GM21737 (cell line): ENCODE measurements at regions not wholly inside any gene's neighbourhood (a gene's known extent, or its start where the extent isn't known, plus 50 kb on each side); places are given as distances from the start of the nearest gene placed in this dataset.

Experiments
- ATAC-seq: cut with Tn5 transposase; IDR thresholded peaks from one replicate; pipeline ENCODE4 v1.9.1; 2021; ENCODE audit warnings: mild to moderate bottlenecking, moderate library complexity; ENCODE audit not compliant: unreplicated experiment

DNA sequence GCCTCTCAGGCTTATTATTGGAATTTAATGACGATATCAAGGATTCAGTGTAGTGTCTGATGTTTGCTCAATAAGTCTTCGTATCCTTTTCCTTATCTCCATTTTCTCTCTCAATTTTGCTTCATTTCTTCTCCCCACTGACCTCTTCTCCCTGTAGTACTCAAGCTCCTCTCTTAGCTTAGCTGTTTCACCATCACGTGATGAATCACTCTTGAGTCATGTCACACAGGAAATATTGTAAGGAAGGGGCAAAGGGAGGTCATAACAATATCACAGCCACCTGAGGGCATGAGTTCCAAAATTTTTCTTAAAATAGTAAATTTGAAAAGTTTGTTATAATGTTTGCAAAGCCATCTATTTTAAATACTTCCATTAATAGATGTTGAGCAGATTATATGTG is 392.2 kb upstream of the MARCKS start:
- ATAC-seq, result no peak

DNA sequence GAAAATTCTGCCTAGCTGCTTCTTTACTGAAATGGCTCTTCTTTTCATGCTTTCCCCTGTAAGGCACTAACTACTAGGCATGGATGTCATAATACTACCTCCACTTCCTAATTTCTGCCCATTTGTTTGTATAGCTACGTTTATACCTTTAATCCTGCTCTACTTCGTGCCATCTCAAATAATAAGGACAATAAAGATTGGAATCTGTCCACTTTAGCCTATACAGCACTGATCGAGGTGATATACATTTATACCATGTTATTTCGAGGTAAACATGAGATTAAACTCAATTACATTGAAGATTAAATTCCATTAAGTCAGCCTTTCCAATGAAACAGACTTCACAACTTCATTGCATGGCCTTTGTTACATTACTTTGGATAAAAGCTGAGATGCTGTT is 390.6 kb upstream of the MARCKS start:
- ATAC-seq, result no peak

DNA sequence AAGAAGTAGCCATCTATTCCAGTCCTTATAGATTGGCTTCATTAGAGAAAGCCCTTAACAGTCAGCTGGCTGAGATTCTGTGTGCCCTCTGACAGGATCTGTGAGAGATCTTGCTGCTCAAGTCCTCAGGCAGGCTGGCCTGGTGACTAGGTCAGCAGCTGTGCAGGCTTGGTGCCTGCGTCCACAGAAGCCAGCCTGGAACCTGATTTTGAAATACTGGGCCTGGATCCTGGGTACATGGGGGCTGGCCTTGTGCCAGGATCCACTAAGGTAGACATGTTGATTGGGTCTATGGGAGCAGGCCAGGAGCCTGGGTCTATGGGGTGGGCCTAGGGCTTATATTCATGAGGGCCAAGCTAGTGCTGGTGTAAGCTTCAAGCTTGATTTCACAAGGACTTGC is 381.8 kb upstream of the MARCKS start:
- ATAC-seq, result no peak

DNA sequence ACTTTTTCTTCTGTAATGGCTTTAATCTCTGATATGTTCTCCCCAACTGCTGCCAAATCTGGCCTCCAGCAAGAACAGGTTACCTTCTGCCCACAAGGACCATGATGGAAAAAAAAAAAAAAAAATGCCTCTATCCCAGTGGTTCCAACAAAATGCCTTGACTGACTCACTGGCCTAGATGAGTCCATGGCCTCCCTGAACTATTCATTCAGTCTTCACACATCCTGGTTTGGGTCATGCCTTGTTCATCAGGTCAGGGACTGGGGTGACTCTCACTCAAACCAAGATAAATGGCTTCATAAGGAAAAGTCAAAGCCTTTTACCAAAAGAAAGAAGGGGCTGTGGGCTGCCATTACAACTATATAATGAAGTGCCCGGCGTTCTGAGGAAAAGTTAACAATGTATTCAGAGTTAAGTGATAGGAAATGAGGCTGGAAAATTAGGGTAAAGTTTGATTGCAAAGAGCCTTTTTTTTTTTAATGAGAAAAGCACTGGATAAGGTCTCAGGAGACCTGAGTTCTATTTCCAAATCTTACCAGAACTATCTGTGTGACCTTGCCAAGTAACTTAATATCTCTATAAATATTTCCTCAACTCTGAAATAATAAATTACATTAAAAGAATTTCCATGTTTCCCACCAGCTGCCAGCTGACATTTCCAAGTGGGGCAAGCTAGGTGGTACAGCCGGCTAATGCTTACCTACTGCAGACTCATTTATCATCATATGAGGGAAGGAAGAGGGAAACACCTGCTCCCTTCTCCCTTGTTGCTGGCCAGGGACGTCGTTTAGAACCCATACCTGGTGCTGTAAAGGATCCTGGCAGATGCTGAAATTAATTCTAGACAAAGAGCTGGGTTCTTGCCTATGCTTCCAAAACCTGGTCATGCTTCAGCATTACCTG is 380.0 kb upstream of the MARCKS start:
- ATAC-seq, result no peak

DNA sequence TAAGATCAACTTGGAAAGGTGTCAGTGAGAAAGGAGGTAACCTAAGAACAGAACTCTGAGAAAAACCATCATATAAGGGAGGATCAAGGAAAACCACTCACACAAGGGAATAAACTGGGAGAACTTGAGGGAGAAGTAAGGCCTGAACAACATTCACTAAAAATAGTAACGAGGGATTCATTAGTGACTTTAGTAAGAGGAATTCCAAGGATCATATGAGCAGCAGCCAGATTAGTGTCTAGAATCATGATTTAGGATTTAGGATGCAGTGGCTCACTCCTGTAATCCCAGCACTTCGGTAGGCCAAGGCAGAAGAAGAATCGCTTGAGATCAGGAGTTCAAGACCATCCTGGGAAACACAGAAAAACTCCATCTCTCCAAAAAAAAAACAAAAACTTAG is 376.5 kb upstream of the MARCKS start:
- no peak for ATAC-seq

DNA sequence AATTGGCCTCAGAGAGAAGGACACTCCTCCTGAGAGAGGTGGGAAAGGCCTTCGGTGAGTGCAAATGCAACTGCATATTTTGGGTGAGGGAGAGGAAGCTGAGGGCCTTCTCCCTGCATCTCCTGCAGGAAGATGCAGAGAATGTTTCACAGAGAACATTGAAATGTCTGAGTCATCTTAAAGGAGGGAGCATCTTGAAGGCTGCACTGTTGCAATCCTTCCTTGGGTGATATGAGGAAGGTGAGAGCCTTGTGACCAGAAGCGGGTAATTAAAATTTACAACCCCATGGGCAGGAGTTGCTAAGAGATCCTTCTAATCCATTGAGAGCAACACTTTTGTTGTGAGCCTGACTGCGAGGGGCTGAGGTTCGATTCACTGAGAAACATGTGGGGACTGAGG is 375.7 kb upstream of the MARCKS start:
- ATAC-seq, result no peak

DNA sequence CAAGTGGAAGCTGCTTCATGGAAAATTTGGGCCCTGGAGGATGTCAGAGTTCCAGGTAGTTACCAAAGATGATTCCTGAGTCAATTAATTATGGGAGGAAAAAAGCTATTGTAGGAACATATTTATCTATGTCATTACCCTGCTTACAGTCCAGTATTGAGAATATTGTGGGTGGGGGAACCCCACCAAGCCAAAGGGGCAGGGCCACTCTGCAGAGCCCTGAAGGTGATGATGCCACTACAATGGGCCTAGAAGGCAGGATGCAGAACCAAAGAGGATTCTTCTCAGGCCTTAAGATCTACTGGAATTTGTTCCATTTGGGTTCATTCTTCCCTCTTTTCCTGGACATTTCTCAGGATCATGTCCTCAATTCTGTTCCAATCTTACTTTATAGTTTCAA is 375.2 kb upstream of the MARCKS start:
- ATAC-seq, result no peak

DNA sequence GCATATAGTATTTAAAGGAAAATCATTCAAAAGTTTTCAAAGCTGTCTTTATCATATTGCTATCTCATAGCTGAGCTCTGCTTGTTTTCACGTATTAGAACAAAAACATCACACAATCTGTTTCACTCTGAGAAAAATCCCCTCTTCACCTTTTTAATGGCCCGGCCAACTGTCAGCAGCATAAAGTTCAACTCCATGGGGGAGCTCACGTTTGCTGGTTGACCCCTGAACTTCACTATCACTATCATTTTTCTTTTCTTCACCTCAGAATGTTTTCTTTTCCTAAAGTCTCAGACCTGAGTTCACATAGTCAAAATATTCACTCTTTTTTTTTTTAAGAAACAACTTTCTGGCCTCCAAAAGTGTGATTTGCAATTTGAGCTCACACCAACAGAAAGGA is 374.4 kb upstream of the MARCKS start:
- ATAC-seq, result no peak

DNA sequence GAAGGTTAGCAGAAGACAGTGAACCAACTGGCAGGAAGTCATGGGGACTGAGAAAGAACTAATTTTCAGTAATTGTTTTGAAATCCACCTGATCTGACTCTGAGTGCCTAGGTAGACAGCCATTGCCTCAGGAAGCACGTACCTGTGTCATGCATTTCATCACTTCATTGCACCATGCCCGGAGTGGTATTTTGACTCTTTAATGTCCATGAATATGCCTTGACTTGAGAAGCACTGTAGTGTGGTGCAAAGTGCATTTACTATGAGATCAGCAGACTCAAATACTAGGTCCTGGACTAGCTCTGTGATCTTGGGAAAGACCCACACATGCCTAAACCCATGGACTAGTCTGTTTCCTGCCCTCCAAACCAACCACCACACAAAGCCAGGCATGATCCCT is 370.9 kb upstream of the MARCKS start:
- no peak for ATAC-seq

DNA sequence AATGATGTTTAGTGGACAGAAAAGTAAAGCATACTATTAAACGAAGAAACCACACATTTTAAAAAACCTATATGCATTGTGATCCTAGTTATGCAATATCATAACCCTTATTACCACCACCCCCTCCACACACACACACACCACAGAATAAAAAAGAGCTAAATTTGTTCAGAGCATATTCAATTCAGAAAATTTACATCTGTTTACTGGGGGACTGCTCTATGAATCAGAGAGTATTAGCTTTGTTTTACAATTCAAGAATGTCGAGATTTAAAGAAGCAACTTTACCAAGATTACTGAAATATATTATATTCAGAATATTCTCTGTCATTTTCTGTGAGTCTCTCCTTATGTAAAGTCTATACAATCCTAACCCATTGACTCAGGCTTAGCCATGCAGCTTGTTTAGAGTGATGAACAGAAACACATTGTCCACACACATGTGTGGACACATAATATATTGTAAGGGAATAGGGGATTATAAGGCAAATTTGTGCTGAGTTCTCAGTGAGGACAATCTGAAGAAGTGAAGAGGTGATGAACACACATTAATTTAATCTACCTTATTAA is 369.6 kb upstream of the MARCKS start:
- no peak for ATAC-seq

DNA sequence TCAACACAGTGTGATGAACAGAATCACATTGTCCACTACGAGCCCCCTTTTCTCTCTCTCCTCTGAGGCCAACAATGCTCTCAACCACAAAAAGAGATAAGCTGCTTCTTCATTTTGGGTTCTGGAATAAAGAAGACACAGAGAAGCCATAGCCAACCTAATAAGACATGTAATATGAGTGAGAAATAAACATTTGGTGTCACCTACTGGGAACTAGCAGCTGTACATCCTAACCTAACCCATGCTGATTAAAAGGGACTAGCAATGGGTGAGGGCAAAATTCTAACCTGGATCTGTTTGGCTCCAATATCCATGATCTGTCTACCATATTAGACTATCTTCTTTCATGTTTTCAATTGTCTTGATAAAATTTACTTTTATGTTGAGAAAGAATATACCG is 369.1 kb upstream of the MARCKS start:
- no peak for ATAC-seq

DNA sequence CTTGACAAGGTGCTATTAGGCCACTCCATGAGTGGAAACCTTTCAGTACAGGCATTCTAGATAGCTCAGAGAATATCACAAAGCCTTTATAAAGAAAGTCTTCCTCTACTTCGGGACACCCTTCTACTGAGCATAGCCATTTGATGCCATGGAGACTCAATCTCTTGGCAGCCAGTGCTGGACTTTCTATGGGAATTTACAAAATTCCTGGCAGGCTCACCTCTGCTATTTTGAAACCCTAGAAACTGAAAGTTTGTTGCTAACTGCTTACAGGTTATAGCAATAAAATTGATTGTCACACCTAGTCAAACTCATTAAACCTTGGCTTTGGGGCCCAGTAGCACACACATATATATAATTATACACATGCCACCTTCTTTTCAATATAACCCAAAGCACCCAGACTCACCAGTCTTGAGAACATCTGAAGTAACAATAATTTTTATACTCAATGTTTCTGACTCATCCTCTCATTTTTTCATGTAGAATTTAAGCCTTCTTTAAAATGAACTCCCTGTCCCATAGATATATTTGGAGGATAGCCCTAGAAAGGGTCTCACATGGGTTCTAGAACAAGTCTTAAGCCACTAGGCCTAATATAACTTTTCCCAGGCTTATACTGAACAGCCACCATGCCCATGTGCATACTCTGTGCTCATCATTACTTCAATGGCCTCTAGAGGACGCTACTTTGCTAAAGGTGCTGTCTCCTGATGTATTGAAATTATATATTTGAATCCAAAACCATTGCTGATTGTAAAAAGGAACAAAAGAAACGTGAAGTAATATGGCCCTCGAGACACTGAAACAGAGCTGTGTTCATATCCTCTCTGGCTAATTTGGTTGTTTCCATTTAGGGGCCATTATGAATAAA is 368.1 kb upstream of the MARCKS start:
- no peak for ATAC-seq

DNA sequence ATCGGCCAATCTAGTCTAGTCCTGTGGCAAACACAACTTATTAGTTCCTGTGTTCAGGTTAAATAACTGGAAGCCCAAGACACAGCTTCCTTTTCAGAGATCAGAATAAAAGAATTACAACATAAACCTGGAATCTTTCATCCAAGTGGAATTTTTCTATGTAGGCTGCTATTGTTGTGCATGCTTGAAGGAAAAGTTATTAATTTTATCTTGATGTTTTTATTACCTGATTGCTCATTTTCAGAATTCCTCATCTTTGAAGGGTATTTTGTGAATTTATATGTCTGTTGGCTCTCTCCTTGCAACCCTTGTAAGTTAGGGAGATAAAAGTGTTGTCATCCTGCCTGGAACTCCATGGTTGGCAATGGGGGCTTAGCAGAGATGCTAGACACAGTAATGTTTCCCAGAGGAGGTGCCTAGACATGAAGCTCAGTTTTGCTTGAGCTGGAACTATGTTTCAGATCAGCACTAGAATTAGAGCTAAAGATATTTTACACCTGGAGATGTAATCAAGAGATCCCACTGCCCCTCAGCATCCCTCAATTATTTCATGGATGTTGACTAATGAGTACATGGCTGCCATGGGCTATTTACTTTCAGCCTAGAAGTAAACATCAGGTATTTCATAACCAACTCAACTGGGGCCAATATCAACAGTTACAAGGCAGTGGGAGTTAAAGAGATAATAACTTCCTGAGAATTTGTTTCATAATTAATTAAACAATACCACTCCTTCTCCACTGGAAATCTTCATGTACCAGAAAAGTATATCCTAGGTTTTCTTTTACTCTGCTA is 367.0 kb upstream of the MARCKS start:
- no peak for ATAC-seq

DNA sequence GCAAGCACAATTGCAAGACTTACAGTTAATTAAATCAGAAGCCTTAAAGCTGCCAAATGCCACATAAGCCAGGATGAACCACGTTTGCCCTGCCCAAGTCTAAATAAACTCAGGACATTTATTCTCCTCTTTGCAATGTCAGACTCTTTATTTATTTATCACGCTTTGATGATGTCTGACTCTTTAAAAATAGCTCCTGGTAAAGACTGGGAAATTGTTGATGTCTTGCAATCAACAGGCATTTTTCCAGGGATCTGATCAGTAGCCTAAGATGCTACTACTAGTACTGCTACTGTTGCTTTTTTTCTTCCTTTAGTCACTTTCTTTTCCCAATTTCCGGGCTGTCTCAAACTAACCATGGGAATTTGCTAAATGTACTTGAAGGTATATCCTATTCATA is 365.8 kb upstream of the MARCKS start:
- ATAC-seq, result no peak

DNA sequence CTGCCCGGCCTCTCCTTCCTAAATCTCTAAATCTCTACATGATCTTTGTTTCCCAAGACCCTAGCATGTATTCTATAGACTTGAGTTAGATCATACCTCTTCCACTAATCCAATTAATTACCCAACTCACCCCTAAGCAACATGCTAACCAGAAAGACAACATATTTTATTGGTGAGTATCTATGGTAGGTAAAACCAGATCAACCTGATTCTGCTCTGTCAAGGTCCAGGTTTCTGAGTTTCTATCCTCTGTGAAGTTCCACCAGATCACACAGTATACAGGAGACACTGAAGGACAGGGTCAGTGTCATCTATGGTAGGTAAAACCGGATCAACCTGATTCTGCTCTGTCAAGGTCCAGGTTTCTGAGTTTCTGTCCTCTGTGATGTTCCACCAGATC is 363.2 kb upstream of the MARCKS start:
- no peak for ATAC-seq

DNA sequence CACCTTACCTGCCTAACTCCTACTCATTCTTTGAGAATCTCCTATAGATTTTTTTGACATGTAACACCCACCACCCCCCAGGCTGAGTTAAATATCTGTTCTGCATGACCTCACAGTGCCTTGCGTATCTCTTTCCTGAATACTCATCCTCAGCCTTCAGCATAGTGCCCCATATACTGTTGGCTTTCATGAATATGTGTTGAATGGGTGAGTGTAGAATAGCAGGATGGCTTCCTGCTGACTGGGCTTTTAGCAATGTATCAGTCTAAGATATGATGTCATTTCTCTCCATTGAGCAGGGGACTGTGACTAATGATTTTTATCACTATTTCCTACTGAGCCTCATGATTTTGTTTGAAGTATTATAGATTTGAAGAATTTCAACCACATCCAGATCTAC is 361.6 kb upstream of the MARCKS start:
- no peak for ATAC-seq

DNA sequence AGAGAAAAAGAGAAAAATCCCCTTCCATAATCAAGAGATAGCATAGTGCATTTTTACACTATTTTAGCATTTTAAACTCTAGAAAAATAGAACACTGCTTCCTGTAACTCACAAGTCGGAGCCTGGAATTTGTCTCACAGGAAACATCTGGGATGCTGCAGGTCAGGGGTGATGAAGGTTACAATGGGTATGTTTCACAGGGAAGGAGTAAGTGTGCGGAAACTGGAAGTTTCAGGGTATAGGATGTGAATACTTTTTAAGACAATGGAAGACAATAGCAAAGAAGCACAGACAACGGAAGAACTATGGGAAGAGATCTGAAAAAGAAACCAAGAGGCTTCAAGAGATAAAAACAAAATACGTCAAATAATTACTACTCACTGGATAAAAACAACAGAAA is 361.0 kb upstream of the MARCKS start:
- no peak for ATAC-seq

DNA sequence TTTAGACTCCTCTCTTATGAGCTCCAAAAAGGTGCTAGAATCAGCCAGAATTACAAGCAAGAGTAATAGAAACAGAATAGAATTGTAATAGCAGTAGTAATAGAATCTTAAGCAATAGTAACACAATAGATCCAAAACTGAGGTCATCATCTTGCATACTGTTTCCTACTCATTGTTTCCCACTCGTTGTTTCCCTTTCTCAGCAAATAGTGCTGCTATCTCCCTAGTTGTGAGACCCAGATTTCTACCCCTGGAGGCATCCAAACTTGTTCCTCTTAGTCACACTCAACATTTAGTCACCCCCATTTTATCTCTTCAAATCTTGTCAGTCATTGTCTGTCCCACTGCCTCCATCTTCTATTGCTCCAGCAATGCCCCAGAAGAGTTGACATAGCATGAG is 356.9 kb upstream of the MARCKS start:
- no peak for ATAC-seq

DNA sequence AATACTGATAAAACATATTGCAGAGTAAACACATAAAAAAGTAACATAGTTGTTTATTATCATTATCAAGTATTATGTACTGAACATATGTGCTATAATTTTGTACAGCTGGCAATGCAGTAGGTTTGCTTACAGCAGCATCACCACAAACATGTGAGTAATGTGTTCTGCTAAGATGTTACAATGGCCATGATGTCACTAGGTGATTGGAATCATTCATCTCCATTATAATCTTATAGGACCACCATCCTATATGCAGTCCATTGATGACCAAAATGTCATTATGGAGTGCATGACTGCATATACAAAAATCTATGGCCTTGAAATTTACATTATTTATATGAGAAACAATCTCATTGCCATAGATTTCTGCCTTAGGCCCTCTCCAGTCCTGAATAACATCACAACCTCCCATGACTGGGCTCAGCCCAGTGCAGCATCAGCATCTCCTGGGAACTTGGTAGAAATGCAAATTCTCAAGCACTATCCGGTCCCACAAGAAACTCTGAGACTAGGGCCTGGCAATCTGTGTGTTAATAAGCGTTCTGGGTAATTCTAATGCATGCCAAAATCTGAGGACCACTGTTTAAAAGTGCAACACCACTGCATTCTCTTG is 352.0 kb upstream of the MARCKS start:
- ATAC-seq, result no peak

DNA sequence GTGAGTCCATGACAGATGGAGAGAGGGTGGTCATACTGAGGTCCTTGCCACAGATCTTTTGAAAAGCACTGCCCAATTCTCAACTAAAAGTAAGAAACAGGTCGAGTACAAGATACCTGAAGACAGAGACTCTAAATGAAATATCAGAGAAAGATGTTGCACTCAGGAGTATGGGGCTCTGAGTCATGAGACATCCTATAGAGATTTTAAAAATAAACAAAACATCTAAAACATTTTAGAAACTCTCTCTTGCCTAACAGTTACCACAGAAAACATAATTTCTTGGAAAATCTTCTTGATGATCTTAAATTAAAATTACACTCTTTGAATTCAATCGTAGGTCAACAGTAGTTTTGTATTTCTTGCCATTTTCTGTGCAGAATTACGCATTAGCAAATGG is 348.9 kb upstream of the MARCKS start:
- no peak for ATAC-seq

DNA sequence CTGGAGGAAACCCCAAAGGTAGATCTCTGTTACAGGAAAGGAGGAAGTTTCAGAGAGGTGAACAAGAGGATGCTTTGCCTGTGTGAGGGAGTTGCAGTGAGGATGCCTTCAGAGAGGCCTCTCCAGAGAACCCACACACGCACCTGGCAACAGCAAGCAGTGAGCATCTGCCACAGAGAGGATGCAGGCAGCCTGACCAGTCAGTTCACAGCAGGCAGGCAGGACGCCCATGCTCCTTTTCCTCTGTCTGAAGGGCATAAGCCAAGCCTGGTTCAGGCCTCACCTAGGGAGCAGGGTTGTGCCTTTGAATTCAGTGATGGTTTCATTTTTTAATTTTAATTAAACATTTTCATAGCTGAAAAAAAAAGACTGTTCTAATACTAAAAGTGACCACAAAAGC is 346.0 kb upstream of the MARCKS start:
- no peak for ATAC-seq
